Daoy (cell line): ENCODE measurements at regions not wholly inside any gene's neighbourhood (a gene's known extent, or its start where the extent isn't known, plus 50 kb on each side); places are given as distances from the start of the nearest gene placed in this dataset.
"Not testable (repeated sequence)": the region's sequence is repeated elsewhere in the genome, so short reads cannot be mapped to it uniquely, and the experiment has no call there.

Source experiments
- DNase-seq: peaks from one replicate; pipeline ENCODE4 v3.0.0-alpha.2; 2015; ENCODE audit warnings: low read depth

GRCh38 chr5:103881560-103881959 is 319.0 kb upstream of the NUDT12 start:
- no peak for DNase-seq

DNA sequence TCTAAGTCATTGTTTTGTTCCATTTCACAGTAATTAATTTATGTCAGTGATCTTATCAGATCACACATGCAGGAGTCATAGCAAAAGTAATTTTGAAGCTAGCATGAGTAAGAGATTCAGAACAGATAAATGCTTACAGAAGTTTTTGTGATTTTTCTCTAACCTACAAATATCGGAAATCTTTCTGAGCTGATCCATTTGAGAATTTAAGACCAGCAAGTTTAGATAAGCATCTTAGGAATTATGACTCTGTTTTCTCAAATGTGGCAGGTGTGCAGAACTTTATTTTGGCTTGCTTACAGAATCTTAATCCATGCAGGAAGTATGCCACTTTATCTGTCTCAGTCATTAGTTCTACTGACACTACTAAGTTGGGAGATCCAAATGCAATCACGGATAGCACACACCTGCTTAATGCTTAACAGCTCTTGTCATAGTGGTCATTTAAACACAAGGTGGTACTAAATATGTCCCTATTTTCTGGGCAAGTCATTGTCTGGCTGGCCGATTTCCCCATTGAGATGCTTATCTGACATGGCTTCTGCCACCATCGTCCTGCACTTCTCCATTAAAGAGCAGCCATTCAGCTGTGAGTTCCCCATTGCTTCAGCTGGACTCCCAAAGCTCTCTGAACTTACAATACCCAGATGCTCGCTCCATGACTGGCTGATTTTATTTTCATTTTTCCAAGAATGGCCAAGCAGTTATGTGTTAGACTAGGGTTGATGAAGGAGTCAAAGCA is 305.4 kb upstream of the NUDT12 start:
- no peak for DNase-seq

DNA sequence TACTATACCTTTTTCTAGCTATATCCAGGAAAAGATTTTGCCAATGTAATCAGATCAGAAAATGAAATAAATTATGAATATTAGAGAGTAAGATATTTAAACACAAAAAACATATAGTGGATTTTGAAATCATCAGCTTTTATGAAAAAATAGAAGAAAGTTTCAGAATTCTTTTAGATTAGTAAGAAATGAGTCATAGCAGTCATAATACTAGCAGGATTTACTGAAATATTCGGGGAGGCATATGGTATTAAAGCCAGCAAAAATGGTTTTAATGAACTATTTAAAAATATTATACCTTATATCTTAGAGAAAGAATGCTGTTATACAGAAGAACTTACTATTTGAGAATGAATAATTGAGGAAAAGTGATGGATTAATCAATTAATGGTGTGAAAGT is 303.6 kb upstream of the NUDT12 start:
- DNase-seq: no peak

- DNase-seq: no peak
Measured at GRCh38 chr5:103862398-103862797, 299.8 kb upstream of the NUDT12 start.

DNA sequence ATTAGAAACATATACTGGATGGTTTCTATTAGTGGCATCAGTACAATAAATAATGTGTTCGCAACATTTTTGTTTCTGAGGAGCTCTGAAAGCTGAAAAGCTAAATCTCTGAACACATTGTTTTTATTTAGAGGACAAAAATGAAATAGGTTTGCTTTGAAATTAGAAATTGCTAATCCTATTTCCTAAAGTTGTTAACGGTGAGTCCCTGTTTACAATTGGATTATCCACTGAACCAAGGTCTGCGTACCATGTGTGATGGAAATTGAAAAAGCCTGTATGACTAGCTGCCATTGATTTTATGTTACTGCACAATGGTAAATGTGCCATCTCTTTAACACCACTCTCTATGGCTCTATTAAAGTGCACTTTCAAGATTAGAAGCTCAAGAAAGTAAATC is 297.7 kb upstream of the NUDT12 start:
- no peak for DNase-seq

GRCh38 chr5:103858367-103858766 is 295.8 kb upstream of the NUDT12 start:
- not testable (repeated sequence) for DNase-seq

DNA sequence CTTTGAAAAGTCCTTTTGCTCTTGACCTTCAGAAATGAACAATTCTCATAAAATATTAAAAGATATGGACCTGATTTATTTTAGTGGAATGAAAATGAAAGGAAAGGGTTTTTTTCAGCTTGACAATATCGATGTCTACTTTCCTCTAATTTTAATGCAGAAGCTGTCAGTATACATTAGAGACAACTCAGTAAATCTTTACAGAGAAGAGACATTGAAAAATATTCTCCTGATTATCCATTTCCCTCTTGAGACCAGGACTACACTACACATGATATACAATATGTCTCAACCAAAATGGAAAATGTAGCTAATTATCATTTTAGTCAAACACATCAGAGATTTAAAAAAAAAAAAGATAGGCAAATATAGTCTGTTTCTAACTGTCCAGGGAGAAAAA is 288.5 kb upstream of the NUDT12 start:
- DNase-seq: no peak

DNA sequence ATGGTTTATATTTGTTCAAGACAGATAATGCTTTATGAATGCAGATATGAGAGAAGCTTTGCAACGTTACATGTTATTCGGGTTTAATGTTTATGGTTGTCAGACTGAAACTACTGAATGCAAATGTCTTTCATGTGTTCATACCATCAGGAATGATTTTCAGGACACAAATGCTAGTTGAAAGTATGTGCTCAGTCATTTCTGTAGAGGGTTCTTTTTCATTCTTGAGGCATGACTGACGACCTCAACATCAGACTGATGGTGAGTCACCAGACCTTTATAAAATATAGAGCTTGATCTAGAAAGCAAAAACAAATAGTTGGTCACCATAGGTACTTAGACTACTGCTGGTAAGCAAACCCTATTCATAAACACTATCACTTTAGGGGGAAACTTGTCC is 287.3 kb upstream of the NUDT12 start:
- DNase-seq: peak; percentile 65

- no peak for DNase-seq
Measured at GRCh38 chr5:103847060-103847459, 284.5 kb upstream of the NUDT12 start.

GRCh38 chr5:103842936-103843335 is 280.3 kb upstream of the NUDT12 start:
- DNase-seq: no peak

- DNase-seq: no peak
Measured at GRCh38 chr5:103840600-103840999, 278.0 kb upstream of the NUDT12 start.

- no peak for DNase-seq
Measured at GRCh38 chr5:103834216-103834615, 271.6 kb upstream of the NUDT12 start.

GRCh38 chr5:103829585-103829984 is 267.0 kb upstream of the NUDT12 start:
- peak; percentile 6 for DNase-seq

DNA sequence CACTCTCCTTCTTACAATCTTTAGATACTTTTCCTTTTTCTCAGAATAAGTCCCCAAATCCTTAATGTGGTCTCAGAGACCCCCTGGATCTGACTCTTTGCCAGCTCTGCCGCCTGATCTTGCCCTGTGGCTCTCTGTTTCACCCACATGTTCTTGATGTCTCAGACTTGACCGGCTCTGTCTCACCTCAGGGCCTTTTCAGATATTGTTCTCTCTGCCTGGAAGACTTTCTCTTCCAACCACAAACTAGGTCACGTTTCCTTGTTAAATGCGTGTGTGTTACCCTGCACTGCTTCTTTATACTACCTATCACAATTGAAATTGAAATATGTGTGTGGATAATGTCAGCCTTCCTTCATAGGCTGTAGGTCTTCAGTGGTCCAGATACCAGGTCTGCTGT is 265.4 kb upstream of the NUDT12 start:
- no peak for DNase-seq

GRCh38 chr5:103821361-103821760 is 258.8 kb upstream of the NUDT12 start:
- DNase-seq: no peak

DNA sequence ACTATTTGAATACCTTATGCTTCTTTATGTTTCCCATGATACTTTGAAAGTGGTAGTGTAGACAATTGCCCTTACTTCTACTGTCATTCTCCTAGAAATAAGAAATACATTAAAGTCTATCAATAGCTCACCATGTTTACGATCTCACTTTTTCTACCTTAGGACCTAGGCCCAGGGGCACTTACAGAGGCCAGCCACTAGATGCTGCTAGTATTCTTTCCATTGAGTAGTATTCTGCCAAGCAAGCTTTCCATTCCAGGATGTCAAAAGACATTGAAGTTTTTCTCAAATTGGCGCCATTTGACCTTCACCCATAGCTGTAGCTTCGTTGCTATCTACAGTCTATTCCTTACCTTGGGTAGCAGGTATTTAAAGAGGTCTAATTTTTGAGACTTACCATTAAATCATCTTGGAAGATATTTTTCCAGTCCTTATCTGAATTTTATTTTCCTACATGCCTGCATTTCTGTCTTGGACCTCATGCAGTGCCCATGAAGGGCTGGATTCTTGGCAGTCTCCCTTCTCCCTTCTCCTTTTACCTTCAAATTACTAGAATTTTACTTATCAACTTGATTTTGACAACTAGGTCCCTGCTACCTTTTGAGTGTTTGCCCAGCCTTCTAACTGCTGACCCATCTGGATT is 246.0 kb upstream of the NUDT12 start:
- DNase-seq: peak; percentile 35

GRCh38 chr5:103804711-103805110 is 242.1 kb upstream of the NUDT12 start:
- DNase-seq: peak; percentile 9

GRCh38 chr5:103801681-103802080 is 239.1 kb upstream of the NUDT12 start:
- no peak for DNase-seq

- DNase-seq: no peak
Measured at GRCh38 chr5:103800741-103801495, 238.3 kb upstream of the NUDT12 start.

GRCh38 chr5:103793595-103794182 is 231.1 kb upstream of the NUDT12 start:
- DNase-seq: no peak

DNA sequence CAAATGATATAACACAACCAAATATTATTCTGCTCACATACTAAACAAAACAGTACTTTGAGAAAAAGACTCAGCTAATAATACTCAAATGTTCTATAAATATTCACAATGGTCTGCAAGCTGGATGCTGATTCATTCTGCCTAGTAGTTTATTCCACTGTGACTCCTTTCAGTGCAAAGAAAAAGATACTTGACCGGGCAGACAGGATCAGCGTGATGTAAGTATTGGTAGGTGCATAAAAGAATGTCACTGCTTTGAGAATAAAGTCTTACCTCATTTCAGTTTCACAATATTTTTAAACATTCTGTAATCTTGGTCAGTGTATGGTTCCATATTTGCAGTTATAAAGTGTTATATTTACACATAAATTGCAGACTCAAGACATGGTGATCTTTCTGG is 223.0 kb upstream of the NUDT12 start:
- DNase-seq: no peak

- no peak for DNase-seq
Measured at GRCh38 chr5:103783669-103784068, 221.1 kb upstream of the NUDT12 start.

GRCh38 chr5:103780794-103781193 is 218.2 kb upstream of the NUDT12 start:
- DNase-seq: no peak
